LoVo (cell line): ENCODE measurements at regions not wholly inside any gene's neighbourhood (a gene's known extent, or its start where the extent isn't known, plus 50 kb on each side); places are given as distances from the start of the nearest gene placed in this dataset.

ENCODE experiments used
- DNase-seq: peaks from one replicate; pipeline ENCODE4 v3.0.0-alpha.2; 2016; ENCODE audit warnings: low spot score

GRCh38 chr20:7516621-7517111 lies 423.6 kb downstream of the HAO1 start:
- no peak for DNase-seq

DNA sequence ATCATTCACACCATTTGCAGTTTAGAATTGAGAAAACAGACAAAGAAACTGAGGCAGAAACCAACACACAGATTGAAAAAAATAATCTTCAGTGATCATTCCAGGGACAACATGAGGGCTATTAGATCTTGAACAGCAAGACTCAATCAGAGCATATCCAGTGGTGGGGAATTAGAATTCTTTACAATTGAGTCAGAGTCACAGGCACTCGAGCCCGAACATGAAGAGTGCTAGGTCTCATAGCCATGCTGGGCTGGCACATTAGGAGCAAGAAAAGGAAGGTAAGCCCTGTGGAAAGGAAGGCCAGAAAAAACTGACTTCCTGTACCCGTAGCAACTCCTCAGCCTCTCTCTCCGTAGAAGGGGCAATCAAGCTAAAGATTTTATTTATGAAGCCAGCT lies 419.9 kb downstream of the HAO1 start:
- DNase-seq = no peak

GRCh38 chr20:7523288-7523687 lies 417.0 kb downstream of the HAO1 start:
- DNase-seq = no peak

DNA sequence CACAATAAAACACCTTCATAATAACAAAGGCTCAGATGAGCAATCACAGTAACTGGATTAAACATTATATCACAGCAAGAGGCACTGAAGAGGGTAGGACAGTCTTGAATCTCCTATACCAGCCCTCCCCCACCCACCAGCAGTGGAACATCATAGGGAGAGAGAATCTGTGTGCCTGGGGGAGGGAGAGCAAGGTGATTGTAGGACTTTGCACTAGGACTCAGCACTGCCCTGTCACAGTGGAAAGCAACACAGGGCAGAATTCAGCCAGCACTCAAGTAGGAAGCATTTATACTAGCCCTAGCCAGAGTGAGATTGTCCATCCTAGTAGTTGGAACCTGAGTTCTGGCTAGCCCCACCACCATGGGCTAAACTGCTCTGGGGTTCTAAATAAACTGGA lies 400.2 kb downstream of the HAO1 start:
- no peak for DNase-seq

- DNase-seq = no peak
Observed at GRCh38 chr20:7540923-7541322, 399.3 kb downstream of the HAO1 start.

DNA sequence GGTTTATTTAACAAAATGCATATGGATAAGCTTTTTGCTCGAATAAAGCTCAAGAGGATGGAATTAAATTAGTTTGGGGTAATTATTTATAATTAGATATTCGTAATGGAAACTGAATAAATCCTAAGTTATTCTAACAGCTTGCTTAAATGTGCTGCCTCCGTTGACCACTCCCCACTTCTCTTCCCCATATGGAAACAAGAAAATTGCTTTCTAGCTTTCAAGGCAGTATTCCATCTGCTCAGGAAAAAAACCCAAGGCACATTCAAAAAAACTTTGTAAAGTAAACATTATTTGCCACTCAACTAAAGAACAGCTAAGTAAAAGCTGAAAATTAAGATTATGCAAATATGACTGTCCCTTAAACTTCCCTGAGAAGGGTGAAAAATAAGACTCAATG lies 369.2 kb downstream of the HAO1 start:
- DNase-seq = no peak

GRCh38 chr20:7571521-7572055 lies 368.7 kb downstream of the HAO1 start:
- DNase-seq = no peak

DNA sequence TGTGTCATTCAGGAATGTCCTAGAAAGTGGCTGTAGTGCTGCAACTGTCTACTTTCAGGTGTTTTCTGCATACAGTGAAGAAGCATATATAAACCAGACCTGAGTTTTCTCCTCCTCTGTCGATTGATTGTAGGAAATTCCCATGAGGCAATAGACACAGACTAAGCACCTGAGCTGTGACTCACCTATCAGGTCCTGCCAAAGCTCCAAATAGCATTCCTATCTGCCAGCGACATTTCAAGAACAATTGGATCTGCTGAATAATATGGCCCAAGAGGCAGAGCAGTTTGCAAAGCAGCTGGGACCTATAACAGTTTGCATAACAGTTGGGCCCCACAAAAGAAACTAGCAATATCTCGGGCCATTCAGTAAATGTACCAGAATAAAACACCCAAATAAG lies 360.4 kb downstream of the HAO1 start:
- DNase-seq = no peak

DNA sequence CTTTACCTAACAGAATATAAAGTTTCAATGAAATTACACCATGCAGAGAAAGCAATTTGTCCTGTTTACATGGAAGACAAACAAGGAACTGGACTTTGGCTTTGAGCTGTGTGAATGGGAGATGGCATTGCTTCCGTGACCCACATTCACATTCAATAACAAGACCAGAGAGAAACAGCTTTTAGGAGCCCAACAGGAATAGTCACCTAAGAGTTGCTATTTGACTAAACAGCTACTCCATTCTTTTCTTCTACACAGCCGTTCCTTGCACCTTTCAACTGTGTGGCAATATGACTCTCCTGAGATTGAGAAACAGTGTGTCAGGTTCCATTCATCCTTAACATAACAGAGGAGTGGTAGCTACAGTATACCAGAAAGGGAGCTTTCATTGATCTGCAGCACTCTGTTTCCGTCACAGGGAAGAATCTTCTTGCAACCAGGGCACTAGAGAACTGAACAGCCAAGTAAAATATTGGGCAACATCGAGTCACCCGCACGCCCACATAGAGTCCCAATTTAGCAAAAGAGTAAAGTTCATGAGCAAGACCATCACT lies 355.1 kb downstream of the HAO1 start:
- no peak for DNase-seq

GRCh38 chr20:7586481-7586880 lies 353.8 kb downstream of the HAO1 start:
- DNase-seq = no peak

- DNase-seq = no peak
Observed at GRCh38 chr20:7589164-7589563, 351.1 kb downstream of the HAO1 start.

DNA sequence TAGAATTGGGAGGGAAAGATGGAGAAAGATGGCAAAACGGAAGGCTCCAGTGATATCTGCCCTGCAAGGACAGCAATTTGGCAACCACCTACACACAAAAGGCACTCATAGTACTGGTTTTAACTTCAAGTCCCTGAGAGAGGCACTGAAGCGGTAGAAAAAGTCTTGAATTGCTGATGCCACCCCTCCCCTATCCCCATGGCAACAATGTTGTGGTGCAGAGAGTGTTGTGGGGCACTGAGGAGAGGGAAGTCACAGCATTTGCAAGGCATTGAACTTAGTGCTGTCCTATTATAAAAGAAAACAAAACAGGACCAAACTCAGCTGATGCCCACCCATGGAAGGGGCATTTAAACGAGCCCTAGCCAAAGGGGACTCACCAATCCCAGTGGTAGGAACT lies 343.7 kb downstream of the HAO1 start:
- no peak for DNase-seq

- DNase-seq = no peak
Observed at GRCh38 chr20:7601431-7601830, 338.8 kb downstream of the HAO1 start.

- no peak for DNase-seq
Observed at GRCh38 chr20:7606941-7607340, 333.3 kb downstream of the HAO1 start.

DNA sequence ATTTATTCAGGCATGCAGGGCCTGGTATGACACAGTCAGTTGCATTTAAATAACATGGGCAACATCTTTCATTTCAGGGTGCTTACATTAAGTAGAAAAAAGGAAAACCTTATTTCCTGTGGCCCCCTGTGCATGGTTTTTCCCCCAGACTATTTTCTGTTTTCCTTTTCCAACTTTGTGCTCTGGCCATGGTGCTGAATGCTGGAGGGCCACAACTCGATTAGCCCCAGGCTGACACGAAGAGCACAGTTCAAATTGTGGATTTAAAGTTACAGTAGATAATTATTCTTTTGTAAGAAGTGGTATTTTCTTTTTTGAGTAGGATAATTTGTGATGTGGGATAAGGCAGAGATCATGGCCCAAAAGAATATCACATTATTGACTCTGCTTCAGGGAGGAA lies 332.0 kb downstream of the HAO1 start:
- no peak for DNase-seq

- no peak for DNase-seq
Observed at GRCh38 chr20:7609251-7609650, 331.0 kb downstream of the HAO1 start.

DNA sequence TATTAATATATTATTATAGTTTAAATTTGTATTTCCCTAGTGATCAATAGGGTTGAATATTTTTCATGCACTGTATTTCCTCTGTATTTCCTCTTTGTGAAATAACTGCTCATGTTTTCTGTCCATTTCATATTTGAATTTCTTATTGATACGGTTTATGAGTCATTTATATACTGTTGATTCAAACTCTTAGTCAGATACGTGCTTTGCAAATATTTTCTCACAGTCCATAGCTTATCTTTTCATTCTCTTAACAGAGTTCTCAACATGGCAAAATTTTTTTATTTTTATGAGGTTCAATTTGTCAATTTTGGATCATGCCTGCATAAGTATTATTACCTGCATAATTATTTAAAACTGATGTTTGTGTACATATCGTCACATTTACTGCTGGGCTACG lies 329.6 kb downstream of the HAO1 start:
- DNase-seq = no peak

DNA sequence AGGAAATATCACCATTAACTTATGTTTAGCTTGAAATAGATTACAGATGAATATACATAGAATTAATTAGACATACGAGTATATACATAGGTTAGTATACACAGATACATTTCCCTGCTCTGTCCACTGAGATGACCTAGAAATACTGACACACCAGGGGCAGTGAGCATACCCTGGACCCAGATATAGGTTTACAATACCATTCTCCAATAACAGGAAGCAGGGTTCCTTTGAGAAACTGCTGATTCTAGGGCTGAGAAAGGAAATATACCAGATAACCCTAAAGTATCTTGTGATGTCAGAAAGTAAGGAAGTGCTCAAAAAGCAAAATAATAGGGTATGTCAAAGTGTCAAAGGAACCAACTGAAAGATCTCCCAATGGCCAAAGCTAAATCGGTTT lies 322.5 kb downstream of the HAO1 start:
- DNase-seq = no peak

- no peak for DNase-seq
Observed at GRCh38 chr20:7622399-7622961, 317.8 kb downstream of the HAO1 start.

DNA sequence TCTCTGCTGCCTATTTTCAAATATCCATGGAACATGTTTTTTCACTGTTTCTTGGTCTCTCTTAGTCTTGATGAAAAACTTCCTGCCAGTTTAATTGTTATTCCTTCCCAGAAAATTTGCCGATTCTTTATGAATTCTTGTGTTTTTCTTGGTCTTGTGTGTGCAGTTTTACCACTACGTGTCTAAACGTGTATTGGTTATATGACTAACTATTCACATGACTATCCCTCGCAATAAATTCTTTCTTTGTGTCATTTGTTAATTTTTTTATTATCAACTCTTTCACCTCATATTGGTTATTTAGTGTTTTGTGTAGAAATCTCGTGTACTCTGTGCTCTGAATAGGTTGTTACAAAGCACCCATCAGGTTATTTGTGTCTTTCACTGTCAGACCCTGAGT lies 315.4 kb downstream of the HAO1 start:
- DNase-seq = no peak

DNA sequence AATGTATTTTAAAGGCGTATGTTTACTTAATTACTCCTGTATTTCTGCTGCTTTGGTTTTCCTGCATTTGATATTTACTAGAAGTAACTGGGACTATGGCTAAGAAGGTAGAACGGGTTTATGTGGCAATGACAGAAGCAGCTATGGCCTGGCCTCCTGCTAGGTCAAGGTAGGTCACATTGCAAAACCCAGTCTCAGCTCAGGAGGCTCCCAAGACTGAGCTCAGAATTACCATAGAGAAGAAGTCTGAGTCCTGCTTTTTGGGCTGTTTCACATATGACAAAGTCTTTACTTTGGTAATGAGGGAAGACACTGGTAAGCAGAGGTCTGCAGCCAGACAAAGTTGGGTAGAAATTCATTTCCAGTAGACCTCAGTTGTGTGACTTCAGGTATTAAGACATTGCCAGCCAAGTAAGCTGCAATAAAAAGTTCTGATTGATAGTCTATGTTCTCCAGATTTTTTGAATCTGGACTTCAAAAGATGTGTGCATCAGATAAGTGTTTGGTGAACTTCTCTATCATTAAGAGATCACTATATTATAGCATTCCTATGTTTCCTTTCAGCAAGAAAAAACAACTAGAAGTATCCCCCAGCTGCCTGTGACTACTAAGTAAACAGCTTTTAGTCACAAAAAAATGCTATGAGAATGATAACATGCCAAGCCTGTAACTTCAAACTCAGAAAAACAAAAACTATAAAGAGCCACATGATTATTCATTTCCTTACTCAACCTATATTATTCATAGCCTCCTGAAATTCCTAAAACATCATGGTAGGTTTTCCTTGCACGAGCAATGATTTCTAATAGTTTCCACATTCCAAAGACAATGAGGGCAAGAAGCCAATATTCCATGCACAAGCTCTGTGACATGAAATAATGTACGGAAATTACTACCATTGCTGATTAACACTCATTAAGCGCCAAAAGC lies 312.3 kb downstream of the HAO1 start:
- DNase-seq = no peak

DNA sequence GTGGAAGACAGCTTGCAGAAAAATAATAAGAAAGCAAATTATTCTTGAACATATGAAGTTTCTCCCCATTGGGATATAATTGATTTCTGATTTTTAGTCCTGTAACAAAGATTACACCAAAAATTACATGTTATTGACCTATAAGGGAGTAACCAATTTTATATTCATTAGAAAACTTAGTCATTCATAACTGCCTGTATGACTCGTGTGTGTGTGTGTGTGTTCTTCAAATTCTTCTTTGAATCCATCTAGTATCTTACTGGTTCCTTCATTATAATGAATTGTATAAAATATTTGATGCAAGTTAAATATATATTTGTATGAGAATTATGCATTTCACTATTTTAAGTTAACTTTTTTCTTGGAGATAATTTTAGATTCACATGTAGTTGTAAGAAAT lies 310.4 kb downstream of the HAO1 start:
- DNase-seq = no peak

DNA sequence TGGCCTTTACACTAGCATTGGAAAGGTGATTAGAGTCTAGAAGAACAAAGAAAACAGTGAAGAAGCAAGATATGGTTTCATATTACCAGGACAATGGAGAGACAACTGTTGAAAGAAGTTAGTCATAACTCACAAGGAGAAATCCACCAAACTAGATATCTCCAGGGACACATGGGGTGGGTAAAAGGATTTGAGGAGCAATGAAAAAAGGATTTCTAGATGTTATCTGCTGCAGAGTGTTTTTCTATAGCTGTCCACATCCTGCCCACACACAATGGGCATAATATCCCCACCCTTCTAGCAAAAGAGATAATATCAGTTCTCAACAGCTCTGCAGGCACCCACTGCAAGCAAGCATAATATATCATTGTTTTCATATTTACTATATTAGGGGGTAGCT lies 303.1 kb downstream of the HAO1 start:
- DNase-seq = no peak
